GM21619 (cell line): ENCODE measurements at regions not wholly inside any gene's neighbourhood (a gene's known extent, or its start where the extent isn't known, plus 50 kb on each side); places are given as distances from the start of the nearest gene placed in this dataset.

Experiments used
- ATAC-seq: cut with Tn5 transposase; IDR thresholded peaks from one replicate; pipeline ENCODE4 v1.9.1; 2021; ENCODE audit not compliant: unreplicated experiment

- no peak for ATAC-seq
These were observed 571.9 kb downstream of the METTL4 start for GRCh38 chr18:1999387-1999786.

- no peak for ATAC-seq
These were observed 569.2 kb downstream of the METTL4 start for GRCh38 chr18:2002151-2002550.

- ATAC-seq = no peak
These were observed 568.7 kb downstream of the METTL4 start for GRCh38 chr18:2002604-2003003.

GRCh38 chr18:2009942-2010697 lies 561.2 kb downstream of the METTL4 start:
- ATAC-seq = no peak

GRCh38 chr18:2027016-2027415 lies 544.3 kb downstream of the METTL4 start:
- no peak for ATAC-seq

- ATAC-seq = no peak
These were observed 543.5 kb downstream of the METTL4 start for GRCh38 chr18:2027756-2028155.

GRCh38 chr18:2028986-2029385 lies 542.3 kb downstream of the METTL4 start:
- no peak for ATAC-seq

- no peak for ATAC-seq
These were observed 540.7 kb downstream of the METTL4 start for GRCh38 chr18:2030647-2031046.

- ATAC-seq = no peak
These were observed 539.3 kb downstream of the METTL4 start for GRCh38 chr18:2032036-2032435.

GRCh38 chr18:2035056-2035455 lies 536.2 kb downstream of the METTL4 start:
- ATAC-seq = no peak

- no peak for ATAC-seq
These were observed 535.2 kb downstream of the METTL4 start for GRCh38 chr18:2036086-2036485.

- no peak for ATAC-seq
These were observed 531.0 kb downstream of the METTL4 start for GRCh38 chr18:2040279-2040678.

- no peak for ATAC-seq
These were observed 521.3 kb downstream of the METTL4 start for GRCh38 chr18:2049986-2050385.

GRCh38 chr18:2050702-2051201 lies 520.6 kb downstream of the METTL4 start:
- ATAC-seq = no peak

GRCh38 chr18:2053490-2054089 lies 517.7 kb downstream of the METTL4 start:
- no peak for ATAC-seq

- no peak for ATAC-seq
These were observed 512.0 kb downstream of the METTL4 start for GRCh38 chr18:2059336-2059735.

- ATAC-seq = no peak
These were observed 511.2 kb downstream of the METTL4 start for GRCh38 chr18:2060086-2060485.

GRCh38 chr18:2070631-2071030 lies 500.7 kb downstream of the METTL4 start:
- ATAC-seq = no peak

- ATAC-seq = no peak
These were observed 495.8 kb downstream of the METTL4 start for GRCh38 chr18:2075499-2075898.

- no peak for ATAC-seq
These were observed 488.6 kb downstream of the METTL4 start for GRCh38 chr18:2082676-2083075.

GRCh38 chr18:2083691-2084090 lies 487.6 kb downstream of the METTL4 start:
- no peak for ATAC-seq

GRCh38 chr18:2086439-2086838 lies 484.9 kb downstream of the METTL4 start:
- ATAC-seq = no peak
